ENCODE measurements at regions not wholly inside any gene's neighbourhood (a gene's known extent, or its start where the extent isn't known, plus 50 kb on each side); places are given as distances from the start of the nearest gene placed in this dataset.
"Not testable (repeated sequence)": the region's sequence is repeated elsewhere in the genome, so short reads cannot be mapped to it uniquely, and the experiment has no call there.

DNA sequence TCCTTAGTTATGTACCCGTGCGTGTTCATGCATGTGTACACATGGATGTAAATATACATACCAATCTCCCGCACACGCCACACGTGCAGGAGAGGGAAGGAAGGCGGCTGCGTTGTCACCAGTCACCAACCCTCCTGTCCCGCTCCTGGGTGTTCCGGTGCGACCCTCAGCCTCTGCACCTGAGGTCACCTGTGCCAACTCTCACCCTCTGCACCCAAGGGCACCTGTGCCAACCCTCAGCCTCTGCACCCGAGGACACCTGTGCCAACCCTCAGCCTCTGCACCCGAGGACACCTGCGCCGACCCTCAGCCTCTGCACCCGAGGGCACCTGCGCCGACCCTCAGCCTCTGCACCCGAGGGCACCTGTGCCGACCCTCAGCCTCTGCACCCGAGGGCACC lies 192.8 kb upstream of the SALL3 start:
- DNase-seq (ENCODE audit: low read depth in 2 of 2), result no peak

DNA sequence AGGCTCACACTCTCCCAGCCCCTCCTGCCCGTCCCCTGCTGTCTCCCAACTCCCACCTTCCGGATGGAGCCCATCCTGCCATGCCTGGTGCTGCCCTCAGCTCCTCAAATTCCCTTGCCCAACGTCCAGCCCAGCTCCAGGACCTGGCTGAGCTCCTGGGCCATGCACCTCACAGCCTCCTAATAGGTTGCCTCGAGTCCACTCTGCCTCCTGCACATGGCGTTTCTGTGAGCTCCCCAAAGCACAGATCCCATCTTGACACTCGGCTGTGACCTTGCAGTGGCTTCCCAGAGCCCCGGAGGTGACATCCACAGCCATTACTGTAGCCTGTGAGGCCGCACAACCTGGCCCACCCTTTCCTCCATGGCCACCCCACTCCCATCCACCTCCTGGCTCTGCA lies 191.9 kb upstream of the SALL3 start:
- DNase-seq (ENCODE audit: low read depth in 2 of 2), result no peak

DNA sequence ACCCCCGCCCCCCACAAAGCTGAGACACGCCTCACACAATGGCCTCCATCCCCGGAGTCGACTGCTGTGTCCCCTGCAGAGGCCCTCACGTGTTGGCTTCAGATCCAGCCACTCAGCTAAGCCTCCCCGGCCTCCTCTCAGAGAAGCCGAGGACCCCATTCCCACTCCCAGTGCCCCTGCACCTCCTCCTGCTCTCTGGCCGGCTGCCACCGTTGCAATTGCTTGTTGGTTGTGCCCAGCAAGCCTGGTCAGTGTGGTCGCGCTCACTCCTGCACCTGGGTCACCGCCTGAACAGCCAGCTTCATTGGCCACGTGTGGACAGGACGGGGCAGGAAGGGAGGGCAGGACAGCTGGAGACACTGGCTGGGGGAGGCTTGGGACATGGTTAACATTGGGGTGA lies 191.5 kb upstream of the SALL3 start:
- no peak for DNase-seq (ENCODE audit: low read depth in 2 of 2)

DNA sequence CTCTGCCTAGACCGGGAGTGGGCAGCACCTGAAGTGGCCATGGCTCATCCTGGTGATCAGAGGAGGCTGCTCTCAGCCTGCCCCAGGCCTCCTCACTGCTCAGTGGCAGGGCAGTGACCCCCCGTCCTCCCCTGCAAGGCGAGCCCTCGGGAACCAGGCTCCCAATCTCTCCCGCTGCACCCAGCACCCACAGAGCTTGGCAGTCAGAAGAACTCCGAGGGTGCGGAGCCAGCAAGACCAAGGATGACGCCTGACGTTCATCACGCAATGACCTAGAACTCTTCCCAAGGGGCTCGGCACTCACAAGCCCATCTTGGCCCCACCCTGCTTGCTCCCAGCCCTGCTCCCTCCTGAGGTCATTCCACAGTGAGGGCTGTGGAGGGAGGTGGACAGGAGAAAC lies 189.8 kb upstream of the SALL3 start:
- no peak for DNase-seq (ENCODE audit: low read depth in 2 of 2)

DNA sequence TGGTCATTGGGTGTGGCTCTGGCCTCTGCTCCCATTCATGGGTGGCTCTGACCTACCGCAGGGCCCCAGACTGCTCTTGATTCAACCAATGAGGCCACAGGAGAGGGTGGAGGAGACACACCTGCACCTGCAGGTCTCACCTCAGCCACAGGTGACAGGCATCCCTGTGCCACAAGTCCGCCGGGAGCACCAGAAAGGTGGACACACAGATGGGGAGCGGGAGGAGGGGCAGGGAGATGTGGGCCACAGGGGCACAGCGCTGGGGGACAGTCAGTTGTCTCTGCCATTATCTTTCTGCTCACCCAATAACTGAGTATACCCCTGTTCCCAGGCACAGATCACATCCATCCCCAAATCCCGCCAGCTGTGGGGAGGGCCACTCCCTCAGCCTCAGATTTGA lies 189.1 kb upstream of the SALL3 start:
- no peak for DNase-seq (ENCODE audit: low read depth in 2 of 2)

DNA sequence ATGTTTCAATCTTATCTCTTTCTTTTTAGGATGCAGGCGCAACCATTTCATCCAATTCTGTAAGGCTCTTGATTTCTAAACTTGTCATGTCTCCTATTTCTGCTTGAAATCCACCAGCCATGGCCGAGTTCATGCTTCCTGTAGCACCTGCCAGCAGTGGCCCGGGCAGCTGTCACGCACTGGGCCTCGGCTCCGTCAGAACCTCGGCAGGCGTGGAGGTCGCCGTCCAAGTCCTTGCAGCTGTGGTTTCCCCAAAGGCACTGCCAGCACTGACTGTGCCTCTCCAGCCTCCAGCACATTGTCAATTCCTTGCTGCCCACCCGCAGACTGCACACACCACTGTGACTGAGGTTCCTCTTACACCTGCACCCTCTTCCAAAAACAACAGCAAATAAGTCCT lies 188.7 kb upstream of the SALL3 start:
- DNase-seq (ENCODE audit: low read depth in 2 of 2), result no peak

DNA sequence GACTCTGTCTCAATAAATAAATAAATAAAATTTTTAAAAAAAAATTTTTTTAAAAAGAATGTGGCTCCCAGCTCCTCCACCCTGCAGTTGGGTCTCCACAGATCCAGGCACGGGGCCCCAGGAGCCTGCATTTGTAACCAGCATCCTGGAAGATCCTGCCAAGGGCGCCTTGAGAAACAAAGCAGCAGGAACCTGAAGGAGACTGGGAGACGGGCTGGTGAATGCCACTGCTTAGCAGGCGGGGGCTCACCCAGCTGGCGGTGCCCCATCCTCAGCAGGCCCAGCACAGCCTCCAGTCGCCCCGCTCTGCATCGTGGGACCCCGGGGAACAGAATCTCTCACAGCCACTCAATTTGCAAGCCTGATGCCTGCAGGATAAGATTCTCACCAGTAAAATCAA lies 187.5 kb upstream of the SALL3 start:
- no peak for DNase-seq (ENCODE audit: low read depth in 2 of 2)

DNA sequence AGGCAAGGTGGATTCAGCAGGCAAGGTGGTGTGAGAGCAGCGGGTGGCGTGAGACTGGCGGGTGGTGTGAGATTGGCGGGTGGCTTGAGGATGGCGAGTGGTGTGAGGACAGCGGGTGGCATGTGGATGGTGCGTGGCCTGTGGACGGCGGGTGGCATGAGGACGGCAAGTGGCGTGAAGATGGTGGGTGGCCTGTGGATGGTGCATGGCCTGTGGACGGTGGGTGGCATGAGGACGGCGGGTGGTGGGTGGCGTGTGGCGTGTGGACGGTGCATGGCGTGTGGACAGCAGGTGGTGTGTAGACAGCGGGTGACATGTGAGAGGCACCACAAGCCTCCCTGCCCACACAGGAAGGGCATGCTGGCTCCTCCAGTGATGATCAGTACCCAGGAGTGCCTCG lies 186.9 kb upstream of the SALL3 start:
- DNase-seq (ENCODE audit: low read depth in 2 of 2), result no peak

DNA sequence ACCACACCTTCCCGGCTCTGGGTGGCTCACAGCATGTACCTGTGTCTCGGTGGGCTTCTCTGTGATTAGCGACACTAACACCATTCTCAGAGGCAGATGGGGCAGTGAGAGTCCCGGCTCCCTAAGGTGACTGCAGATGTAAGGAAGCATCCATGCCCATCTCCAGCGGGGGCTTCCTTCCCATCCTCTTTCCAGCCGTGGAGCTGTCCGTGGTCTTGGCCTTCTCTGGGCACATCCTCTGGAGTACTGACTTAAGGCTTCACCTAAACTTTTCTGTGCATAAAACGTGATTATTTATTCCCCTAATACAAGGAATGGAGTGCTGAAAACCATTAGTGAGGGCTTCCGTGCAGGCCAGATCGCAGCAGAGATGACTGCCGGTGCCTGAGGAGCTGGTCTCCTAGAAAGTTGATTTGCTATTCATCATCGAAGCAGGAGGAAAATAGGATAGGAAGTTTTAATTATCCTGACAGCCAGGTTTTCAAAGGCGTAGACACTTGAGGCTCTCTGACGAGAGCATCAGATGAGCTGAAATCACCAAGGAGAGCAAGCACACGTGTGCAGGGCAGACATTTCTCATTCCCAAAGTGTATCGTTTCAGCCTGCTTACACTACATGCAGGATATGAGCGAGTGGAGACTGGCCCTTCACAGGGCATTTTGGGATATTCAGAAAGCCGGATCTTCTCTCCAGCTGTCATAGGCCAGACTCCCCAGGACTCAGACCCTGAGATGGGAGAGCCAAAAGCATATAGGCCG lies 186.1 kb upstream of the SALL3 start:
- no peak for DNase-seq (ENCODE audit: low read depth in 2 of 2)

DNA sequence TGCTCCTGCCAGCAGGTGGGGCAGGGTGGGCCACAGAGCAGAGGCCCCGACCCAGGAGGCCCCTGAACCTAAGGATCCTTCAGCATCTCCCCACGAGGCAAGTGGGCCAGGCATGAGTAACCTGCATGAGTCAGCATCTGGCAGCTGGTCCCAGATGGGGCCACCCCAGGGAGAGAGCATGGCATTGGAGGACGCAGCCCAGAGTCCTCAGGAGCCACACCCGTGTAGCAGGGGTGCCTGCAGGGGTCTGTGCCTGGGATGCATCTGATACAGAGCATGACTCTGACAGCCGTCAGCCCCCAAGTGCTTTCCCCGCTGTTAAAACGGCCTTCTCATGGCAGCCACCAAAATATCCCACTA lies 185.6 kb upstream of the SALL3 start:
- no peak for DNase-seq (ENCODE audit: low read depth in 2 of 2)

DNA sequence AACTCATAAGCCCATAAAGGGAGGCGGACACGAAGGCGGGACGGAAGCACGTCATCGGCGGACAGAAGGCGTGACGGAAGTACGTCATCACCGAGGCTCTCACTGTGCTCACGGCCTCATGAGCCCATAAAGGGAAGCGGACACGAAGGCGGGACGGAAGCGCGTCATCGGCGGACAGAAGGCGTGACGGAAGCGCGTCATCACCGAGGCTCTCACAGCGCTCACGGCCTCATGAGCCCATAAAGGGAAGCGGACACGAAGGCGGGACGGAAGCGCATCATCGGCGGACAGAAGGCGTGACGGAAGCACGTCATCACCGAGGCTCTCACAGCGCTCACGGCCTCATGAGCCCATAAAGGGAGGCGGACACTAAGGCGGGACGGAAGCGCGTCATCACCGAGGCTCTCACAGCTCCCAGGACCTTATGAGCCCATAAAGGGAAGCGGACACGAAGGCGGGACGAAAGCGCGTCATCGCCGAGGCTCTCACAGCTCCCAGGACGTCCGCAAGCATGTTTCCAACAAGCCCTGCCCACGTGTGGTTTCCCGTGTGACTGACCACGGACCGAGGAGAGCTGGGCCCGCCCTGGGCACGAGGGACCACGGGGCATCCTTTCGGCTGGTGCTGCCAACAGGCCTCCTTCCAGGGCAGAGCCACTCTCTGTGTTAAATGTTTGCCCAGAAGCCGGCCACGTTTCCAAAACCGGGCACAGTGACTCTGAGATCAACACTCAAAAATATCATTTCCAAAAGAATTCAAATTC lies 182.7 kb upstream of the SALL3 start:
- no peak for DNase-seq (ENCODE audit: low read depth in 2 of 2)

DNA sequence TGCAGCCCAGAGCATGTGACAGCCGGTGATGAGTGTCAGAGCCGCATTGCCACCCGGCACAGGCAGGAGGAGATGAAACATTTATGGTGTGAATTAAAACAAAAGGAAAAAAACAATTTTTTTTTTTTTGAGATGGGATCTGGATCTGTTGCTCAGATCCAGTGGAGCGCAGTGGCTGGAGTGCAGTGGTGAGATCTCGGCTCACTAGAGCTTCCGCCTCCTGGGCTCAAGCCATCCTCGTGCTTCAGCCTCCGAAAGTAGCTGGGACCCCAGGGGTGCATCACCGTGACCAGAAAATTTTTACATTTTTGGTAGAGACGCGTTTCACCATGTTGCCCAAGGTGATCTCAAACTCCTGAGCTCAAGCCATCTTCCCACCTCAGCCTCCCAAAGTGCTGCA lies 182.1 kb upstream of the SALL3 start:
- DNase-seq (ENCODE audit: low read depth in 2 of 2), result no peak

DNA sequence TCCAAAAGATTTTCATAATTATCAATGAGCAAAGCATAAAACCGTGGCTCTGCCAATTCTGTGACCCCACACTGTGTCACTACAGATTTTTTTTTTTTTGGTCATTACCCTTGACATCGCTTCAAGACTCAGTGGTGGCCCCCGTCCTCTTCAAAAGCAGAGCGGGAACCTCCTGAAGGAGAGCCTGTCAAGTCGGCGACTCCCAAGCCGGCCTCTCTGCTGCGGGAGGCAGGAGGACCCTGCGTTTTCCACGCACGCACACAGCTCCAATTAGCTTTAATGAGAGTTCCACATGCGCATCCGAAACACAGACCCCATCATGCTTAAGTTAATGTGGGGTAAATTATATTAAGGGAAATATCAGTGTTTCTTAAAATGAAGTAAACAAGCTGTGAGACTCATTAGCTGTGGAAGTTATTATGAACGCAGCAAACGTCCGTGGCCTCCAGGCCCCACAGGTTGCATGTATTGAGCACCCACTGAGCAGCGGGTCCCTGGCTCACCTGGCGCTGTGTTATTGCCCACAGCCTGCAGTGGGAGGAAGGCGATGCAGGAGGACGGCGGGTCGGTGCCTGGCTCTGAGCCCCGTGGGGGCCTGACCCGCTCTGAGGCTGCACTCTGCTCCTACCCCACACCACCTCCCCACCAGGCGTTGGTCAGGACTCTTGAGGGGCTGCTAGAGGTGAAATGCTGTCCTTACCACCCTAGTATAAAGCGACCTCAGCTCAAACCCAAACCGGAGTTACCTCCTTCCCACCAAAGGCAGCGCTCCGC lies 181.0 kb upstream of the SALL3 start:
- no peak for DNase-seq (ENCODE audit: low read depth in 2 of 2)

DNA sequence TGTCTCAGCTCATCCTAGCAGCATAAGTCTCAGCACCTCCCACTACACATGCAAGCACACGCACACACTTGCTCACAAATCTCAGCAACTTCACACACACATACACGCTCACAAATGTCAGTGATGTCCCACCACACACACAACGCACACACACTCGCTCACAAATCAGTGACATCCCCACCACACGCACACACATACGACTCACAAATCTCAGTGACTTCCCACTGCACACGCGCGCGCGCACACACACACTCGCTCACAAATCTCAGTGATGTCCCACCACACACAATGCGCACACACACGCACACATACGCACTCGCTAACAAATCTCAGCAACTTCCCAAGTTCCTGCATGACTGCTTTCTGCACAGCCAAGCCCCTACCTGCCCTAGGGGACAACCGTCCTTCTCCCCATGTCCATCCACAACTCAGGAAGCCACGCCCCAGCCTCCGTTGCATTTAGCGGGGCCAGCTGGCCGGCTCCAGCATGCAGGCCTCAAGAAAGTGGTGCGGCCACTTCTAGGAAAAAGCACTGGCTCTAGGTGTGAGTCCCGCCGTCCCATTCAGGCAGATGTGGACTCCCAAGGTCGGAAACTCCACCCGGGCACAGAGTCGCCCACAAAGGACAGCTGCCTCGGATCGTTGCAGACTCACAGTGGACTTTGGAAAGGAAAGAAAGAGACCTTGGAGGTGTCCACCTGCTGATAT lies 180.1 kb upstream of the SALL3 start:
- no peak for DNase-seq (ENCODE audit: low read depth in 2 of 2)

DNA sequence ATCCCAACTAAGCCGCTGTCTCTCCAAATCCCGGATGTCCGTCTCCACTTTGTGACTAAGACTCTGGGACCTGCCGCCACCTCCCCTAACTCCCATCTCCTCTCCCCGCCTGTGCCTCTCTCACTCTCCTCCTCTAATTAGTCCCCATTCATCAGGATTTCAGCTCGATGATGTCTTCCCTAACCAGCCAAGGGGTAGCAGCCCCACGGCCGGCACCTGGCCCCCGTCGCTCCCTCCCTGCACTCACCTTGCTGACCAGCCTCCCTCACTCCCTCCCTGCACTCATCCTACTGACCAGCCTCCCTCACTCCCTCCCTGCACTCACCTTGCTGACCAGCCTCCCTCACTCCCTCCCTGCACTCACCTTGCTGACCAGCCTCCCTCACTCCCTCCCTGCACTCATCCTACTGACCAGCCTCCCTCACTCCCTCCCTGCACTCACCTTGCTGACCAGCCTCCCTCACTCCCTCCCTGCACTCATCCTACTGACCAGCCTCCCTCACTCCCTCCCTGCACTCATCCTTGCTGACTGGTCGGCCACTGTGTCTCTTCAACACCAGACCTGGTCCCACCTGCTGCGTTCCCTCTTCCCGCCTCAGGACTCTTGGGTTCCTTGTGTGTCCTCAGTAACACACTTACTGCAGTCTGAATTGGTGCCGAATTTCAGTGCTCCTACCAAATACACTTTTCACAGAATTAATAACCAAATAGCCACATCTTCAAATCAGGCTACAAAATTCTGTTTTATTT lies 179.3 kb upstream of the SALL3 start:
- not testable (repeated sequence) for DNase-seq (ENCODE audit: low read depth in 2 of 2)

DNA sequence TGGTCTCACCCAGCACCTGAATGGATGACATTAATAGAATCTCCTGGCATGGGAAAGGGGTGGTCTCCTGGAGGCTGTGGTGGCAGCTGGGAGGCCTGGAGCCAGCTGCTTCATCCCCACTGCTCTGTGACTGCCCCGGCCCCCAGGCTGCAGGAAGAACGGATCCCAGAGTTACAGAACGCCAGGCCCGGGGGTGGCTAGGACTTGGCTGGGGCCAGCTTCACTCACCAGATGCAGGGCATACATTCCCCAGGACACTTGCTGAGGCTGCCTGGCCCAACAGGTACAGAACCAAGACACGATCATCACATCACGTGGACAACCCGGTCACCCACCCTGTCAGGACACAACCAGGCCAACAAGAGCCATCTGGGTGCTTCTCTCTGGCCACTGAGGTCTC lies 178.6 kb upstream of the SALL3 start:
- DNase-seq (ENCODE audit: low read depth in 2 of 2), result no peak

DNA sequence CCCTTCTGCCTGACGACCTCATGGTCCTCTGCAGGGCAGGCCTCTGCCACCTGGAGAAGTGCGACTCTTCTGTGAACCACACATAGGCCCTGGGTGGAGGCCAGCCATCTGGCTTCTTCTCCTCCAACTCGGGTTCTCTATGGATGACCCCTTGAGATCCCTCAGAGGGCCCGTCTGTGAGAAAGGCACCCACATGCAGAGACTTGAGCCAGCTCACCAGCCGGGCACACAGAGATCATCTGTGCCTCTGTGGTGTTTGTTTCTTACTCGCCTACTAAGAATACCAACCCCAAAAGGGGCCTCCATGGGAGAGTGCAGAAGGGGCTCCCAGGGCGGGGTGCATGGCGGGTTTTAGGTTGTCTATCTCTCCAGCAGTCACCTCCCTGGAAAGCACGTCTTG lies 176.5 kb upstream of the SALL3 start:
- DNase-seq (ENCODE audit: low read depth in 2 of 2), result no peak

DNA sequence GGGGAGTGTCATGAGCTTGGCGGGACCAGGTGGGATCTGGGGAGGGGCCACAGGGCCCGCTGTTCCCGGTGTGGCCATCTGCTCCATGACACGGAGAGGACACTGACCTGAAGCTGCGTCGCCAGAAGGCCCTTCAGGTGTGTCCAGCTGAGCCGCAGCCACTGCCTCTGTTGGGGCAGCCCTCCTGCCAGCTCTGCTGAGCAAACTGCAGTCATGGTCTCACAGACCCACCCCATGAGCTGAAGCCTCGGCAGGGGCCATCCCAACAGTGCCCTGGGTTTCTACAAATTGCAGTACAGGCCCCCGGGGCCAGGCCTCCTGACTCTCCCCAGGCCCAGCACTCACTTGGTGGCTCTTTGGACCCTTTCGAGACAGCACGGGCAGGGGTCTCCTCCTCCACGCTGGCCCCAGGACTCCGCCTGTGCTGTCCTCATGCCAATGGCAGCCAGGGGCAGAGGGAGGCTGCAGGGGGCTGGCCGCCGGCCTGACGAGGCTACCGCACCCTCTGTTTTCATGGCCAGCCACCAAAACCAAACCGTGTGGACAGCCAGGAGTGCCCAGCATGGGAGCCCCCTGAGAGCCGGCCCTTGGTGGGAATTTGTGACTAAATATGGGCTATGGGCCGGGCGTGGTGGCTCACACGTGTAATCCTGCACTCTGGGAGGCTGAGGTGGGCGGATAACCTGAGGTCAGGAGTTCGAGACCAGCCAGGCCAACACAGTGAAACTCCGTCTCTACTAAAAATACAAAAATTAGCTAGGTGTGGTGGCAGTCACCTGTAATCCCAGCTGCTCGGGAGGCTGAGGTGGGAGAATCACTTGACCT lies 175.2 kb upstream of the SALL3 start:
- DNase-seq (ENCODE audit: low read depth in 2 of 2), result no peak

DNA sequence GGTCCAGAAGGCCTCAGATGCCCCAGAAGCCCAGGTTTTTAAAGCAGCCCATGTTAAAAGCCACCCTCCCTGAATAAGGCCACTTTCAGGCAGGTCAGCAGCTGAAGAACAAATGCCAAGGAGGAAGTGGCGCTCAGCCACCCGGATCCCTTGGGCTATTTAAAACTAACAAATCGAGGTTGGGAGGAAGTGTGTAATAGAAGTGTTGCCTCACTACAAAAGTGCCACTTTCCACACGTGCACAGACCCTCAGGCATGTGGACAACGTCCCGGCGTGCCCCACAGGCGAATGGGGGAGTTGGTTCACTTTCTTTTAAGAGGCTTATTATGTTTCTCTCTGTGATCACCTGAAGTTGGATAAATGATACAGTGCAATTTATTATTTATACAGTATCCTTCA lies 173.8 kb upstream of the SALL3 start:
- DNase-seq (ENCODE audit: low read depth in 2 of 2), result no peak

DNA sequence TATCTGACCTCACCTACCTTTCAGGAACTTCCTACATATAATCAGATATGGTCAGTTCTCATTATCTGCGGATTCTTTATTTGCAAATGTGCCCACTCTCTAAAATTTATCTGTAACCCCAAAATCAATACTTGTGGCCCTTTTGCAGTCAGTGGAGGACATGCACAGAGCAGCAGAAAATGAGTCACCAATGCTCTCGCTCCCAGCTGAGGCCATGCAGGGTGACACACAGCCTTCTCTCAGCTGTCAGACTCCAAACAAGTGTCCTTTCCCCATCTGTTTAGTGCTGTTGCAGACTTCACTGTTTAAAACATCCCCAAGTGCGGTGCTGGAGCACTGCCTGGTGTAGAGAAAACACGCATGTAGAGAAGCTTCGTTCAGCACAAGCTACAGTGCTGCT lies 171.9 kb upstream of the SALL3 start:
- no peak for DNase-seq (ENCODE audit: low read depth in 2 of 2)

DNA sequence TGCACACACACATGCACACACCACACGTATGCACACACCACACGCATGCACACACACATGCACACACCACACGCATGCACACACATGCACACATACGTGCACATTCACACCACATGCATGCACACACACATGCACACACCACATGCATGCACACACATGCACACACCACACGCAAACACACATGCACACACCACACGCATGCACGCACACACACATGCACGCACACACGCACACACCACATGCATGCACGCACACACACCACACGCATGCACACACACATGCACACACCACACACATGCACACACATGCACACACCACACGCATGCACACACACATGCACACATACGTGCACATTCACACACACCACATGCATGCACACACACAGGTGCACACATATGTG lies 169.8 kb upstream of the SALL3 start:
- DNase-seq (ENCODE audit: low read depth in 2 of 2), result no peak
